22Rv1 (cell line): ENCODE measurements at regions not wholly inside any gene's neighbourhood (a gene's known extent, or its start where the extent isn't known, plus 50 kb on each side); places are given as distances from the start of the nearest gene placed in this dataset.

Experiments used
- H3K27ac ChIP-seq: fragments of 450-650 bp; 2 replicates; pipeline ENCODE4 v1.5.1; 2017
- ZFX ChIP-seq: fragments of 450-650 bp; IDR thresholded peaks from 2 replicates; pipeline ENCODE4 v1.6.1; 2017; ENCODE audit warnings: antibody characterized with exemption, borderline replicate concordance
- TF ChIP-seq, protein P1 (sequence below): fragments of 450-650 bp; IDR thresholded peaks from 2 replicates; pipeline ENCODE4 v1.5.1; 2017; ENCODE audit warnings: mild to moderate bottlenecking

DNA sequence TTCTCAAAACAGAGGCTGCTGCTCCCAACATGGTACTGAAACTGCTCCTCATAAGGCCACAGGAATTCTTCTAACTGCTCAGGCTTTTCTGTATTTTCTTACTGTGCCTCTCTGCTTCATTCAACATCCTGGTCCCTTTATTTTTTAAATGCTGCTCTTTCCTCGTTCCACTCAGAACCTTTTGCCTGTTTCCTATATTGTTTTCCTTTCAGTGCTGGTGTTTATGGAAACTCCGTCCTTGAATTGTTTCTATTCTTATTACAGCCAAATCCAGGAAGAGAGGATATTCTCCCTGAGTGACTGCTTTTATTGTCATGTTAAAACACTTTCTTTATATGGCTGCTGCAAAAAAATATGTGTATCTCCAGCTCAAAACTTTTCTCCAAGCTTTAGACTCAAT is 173.0 kb upstream of the E2F7 start:
- no peak overlapping the region for H3K27ac ChIP-seq
- TF ChIP-seq, protein P1, sequence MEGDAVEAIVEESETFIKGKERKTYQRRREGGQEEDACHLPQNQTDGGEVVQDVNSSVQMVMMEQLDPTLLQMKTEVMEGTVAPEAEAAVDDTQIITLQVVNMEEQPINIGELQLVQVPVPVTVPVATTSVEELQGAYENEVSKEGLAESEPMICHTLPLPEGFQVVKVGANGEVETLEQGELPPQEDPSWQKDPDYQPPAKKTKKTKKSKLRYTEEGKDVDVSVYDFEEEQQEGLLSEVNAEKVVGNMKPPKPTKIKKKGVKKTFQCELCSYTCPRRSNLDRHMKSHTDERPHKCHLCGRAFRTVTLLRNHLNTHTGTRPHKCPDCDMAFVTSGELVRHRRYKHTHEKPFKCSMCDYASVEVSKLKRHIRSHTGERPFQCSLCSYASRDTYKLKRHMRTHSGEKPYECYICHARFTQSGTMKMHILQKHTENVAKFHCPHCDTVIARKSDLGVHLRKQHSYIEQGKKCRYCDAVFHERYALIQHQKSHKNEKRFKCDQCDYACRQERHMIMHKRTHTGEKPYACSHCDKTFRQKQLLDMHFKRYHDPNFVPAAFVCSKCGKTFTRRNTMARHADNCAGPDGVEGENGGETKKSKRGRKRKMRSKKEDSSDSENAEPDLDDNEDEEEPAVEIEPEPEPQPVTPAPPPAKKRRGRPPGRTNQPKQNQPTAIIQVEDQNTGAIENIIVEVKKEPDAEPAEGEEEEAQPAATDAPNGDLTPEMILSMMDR: no peak
- TF ChIP-seq ZFX: no peak

DNA sequence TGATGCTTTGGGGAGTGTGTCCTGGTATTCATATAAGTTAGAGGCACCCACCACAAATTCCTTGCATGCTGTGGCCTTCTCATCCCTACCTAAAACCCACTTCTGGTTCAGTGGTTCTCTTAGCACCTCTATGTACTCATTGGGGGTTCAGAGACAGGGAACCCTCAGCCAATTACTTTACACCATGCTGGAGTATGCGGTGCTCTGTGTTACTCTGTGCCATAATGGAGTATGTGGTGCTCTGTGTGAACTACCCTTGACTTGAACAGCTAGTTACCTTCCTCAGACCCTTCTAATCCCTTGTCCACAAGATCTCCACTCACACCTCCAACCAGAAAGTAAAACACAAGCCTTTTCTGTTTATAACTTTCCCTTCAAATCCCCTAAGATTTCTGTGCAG is 172.5 kb upstream of the E2F7 start:
- TF ChIP-seq, protein P1: no peak
- no peak for TF ChIP-seq ZFX
- H3K27ac ChIP-seq: no peak overlapping the region

DNA sequence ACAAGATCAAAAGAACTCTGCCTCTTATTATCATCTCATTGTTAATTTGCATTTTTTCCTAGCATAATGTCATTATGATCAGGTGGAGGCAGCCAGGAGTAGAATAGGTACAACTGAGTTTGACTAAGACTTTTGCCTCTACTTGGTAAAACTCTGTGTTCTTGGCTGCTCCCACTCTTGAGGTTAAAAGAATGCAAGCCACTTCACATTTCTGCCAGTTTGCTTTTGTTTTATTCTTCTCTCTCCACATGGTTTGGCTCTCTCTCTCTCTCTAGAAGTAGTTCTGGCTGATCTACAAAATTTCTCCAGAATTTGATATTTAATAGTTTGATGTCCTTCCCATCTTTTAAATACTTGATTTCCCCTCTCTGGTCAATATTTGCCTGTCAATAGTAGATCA is 170.7 kb upstream of the E2F7 start:
- no peak overlapping the region for H3K27ac ChIP-seq
- TF ChIP-seq ZFX: no peak
- TF ChIP-seq, protein P1: no peak

DNA sequence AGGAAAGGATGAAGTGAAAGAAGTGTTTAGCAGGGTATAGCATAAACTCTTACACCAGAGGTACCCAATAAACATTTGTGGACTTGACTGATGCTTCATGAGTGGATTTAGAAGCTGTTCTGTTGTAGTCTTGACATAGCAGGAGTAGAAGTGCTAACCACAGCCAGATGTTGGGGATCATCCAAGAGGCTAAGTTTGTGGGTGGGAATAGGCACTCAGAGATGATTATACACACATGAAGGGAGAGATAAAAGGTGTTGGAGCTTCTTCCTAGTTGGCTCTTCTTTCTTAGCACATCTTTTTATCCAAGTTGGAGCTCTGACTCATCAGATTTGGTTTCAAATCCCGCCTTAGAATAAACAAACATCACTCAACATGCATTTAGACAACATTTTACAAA is 166.7 kb upstream of the E2F7 start:
- no peak overlapping the region for H3K27ac ChIP-seq
- TF ChIP-seq, protein P1: no peak
- TF ChIP-seq ZFX: no peak

DNA sequence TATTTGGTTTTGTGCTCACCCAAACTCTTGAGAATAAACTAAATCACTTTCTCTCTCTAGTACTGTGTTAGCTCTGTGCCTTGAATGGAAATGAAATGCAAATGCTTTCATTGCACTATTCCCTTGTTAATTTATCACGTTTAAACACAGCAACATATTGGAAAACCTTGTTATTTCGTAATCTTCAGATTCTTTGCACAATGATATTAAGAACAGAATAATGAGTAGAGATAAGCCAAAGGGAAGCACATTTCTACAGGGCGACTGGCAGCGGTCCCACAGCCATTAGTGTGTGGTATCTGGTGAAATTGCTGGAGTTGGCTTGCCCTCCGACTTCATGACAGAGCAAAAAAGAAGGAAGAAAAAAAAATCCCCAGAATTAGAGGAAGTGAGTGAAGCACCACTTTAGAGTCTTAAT is 166.1 kb upstream of the E2F7 start:
- no peak for TF ChIP-seq ZFX
- TF ChIP-seq, protein P1: no peak
- H3K27ac ChIP-seq: no peak overlapping the region

DNA sequence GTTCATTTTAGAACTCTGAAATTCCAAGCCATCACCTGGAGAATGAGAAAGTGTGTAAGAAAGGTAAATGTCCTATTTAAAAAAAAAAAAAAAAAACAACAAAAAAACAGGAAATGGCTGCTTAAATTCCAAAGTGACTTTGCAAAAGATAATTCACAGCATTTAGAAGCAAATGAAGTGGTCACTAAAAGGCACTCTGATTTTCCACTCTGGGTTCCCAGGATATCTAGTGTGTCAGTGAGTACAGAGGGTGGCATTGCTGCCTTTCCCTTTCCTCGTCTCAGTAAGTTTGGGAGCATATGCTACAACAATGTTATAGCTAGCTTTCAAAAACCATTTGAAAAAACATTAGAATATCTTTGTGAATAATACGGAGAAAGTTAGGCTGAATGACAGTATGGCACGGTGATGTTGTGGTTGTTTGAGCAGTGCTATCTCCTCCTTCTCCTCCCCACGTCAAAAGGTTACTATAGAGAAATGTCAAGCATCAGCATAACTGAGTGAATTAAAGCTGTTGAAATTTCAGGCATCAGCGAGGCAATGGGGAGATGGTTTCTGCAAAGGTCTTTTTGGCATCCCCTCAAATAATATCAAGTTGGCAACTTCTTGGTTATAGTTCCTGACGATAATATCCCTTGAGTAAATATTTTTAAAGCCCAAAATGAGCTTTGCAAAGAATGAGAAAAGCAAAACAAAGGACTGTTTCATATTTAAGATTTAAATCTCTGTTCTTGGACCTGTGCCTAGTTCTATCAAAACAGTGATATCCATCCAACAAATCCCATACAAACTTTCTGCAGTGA is 164.5 kb upstream of the E2F7 start:
- H3K27ac ChIP-seq: no peak overlapping the region
- TF ChIP-seq, protein P1: no peak
- no peak for TF ChIP-seq ZFX

DNA sequence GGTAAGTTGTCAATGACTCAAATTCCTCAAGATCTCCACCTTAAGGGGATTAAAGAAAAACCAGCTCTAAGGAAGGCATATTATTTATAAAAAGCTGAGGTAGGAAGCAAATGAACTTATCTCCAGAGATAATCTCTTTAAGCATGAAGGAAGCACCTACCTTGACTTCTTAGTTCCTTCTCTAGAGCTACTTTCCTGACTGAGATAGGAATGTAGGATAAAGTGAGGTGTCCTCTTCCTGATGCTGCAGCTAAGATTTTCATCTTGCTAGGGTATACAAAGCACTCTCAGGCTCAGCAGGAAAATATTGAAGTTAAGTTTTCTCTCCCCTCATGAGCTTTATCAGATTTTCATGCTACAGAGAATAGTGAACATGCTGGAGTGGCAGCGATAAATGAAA is 163.0 kb upstream of the E2F7 start:
- no peak overlapping the region for H3K27ac ChIP-seq
- TF ChIP-seq, protein P1: no peak
- TF ChIP-seq ZFX: no peak
